ENCODE measurements at regions not wholly inside any gene's neighbourhood (a gene's known extent, or its start where the extent isn't known, plus 50 kb on each side); places are given as distances from the start of the nearest gene placed in this dataset.

DNA sequence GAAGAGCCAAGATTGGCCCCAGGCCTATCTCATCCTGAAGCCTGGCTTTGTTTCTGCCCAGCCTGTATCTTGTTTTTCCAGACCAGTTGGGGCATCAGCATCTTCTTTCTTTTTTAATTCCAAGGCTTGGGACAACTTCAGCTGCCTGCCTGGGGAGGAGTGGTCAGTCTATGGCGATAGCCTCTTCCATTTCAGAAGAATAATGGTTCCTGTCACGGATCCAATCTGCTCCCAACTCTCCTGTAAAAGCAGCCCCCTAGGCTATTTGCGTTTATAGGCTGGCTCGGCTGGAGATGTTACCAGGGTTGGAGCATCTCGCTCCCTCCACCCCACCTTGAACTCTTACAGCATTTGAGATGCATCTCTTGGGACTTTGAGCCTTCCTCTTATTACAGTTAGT is 145.2 kb upstream of the CADM1 start:
- no peaks in the 10 kb centered on the region for H3K36me3 Mint-ChIP-seq (ENCODE audit: low read depth)
- H3K27me3 Mint-ChIP-seq (ENCODE audit: low read depth): peaks cover 51% of the 10 kb centered on the region
- peaks cover 10% of the 10 kb centered on the region for H3K4me1 Mint-ChIP-seq
- H3K9me3 Mint-ChIP-seq: no peaks in the 10 kb centered on the region
- H3K27ac Mint-ChIP-seq: no peak overlapping the region
- TF ChIP-seq, protein P1, sequence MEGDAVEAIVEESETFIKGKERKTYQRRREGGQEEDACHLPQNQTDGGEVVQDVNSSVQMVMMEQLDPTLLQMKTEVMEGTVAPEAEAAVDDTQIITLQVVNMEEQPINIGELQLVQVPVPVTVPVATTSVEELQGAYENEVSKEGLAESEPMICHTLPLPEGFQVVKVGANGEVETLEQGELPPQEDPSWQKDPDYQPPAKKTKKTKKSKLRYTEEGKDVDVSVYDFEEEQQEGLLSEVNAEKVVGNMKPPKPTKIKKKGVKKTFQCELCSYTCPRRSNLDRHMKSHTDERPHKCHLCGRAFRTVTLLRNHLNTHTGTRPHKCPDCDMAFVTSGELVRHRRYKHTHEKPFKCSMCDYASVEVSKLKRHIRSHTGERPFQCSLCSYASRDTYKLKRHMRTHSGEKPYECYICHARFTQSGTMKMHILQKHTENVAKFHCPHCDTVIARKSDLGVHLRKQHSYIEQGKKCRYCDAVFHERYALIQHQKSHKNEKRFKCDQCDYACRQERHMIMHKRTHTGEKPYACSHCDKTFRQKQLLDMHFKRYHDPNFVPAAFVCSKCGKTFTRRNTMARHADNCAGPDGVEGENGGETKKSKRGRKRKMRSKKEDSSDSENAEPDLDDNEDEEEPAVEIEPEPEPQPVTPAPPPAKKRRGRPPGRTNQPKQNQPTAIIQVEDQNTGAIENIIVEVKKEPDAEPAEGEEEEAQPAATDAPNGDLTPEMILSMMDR (IDR thresholded peaks at IDR 0.05; ENCODE audit: unreplicated experiment in 3 of 3): no peak
- no peak overlapping the region for H3K4me3 Mint-ChIP-seq

DNA sequence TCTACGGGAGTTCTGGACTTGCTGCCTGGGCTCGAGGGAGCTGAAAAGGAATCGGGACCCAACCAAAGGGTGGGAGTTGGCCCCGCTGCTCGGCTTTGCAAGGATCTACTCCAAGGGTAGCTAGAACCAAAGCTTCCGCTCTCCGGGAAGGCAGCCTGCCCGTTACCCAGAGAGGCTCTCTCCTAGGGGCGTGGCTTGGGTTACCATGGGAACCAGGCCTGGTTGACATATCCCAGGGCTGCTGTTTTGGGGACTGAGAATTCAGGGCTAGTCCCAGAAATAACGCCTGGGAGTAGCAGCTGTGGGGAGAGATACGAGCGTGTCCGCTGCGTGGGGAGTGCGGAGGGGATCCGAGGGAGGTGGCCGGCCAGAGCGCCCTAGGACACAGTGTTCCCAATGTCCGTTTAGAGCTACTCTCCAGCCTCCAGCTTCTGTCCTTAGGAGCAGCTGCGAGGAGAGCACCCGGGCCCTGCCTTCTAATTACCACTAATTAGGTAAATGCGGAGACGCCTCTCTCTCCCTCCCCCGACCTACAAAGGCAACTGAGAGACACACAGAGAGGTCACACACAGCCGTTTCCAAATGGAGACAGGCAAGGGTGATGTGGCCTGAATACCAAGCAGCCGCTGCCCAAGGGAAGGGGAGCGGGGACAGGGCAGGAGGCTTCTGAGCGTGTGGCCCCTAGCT is 141.6 kb upstream of the CADM1 start:
- H3K36me3 Mint-ChIP-seq (ENCODE audit: low read depth): no peaks in the 10 kb centered on the region
- peaks cover 50% of the 10 kb centered on the region for H3K27me3 Mint-ChIP-seq (ENCODE audit: low read depth)
- TF ChIP-seq, protein P1 (IDR thresholded peaks at IDR 0.05; ENCODE audit: unreplicated experiment in 3 of 3): no peak
- no peak overlapping the region for H3K4me3 Mint-ChIP-seq
- peaks cover 16% of the 10 kb centered on the region for H3K4me1 Mint-ChIP-seq
- H3K9me3 Mint-ChIP-seq: no peaks in the 10 kb centered on the region
- no peak overlapping the region for H3K27ac Mint-ChIP-seq

DNA sequence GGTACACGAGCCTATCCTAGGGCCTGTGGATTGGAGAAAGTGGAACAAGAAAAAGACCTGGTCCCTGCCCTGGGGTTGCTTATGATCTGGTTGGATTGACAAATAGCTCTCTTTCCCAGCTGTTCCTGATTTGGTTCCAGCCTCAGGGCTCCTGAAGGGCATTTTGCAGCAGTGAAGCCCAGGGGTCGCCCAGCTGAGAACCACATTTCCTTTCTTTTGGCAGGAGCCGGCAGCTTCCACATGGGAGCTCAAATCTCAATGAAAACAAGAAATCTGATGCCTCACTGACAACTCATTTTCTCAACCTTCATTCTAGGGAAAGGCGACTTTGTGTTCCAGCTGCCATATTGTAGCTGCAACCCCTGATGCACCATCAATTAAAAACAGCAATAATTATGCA is 140.6 kb upstream of the CADM1 start:
- Mint-ChIP-seq H3K4me1 (peaks cover 16% of the 10 kb centered on the region), H3K27ac (no peak overlapping the region), H3K9me3 (no peaks in the 10 kb centered on the region), H3K27me3 (ENCODE audit: low read depth) (peaks cover 51% of the 10 kb centered on the region), H3K36me3 (ENCODE audit: low read depth) (no peaks in the 10 kb centered on the region), H3K4me3 (no peak overlapping the region)
- TF ChIP-seq, protein P1 (IDR thresholded peaks at IDR 0.05; ENCODE audit: unreplicated experiment in 3 of 3): no peak

DNA sequence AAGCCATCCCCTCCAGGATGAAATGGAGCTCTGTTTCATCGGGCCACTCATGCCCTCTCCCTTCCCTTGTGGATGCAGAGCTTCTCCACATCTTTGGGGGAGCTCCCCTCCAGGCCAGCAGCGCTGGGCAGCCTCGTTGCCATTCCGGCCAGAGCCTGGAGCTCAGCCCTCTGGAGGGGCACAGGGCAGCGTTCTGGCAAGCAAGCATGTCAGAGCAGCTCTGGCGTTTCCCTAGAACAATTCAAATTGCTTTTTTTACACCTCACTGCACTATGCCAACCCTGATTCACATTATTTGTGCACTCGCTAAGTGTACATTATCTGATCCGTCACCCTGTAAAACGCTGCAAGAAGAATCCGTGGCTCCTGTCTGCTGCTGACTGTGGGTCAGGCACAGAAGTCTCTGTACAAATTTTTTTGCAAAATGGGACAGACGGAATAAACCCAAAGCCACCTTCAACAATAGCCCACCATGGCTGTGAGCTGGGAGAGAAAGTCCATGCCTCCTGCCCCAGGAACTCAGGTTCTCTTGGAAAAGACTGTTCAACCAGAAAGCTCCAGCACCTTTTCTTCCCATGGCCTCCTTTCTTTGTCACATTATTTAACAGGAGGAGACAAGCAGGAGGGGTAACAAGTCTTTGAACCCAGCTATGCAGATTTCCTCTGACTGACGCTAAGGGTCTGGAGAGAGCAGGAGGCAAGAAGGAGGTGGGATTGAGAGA is 139.5 kb upstream of the CADM1 start:
- Mint-ChIP-seq H3K9me3 (no peaks in the 10 kb centered on the region), H3K27ac (no peak overlapping the region), H3K36me3 (ENCODE audit: low read depth) (no peaks in the 10 kb centered on the region), H3K4me3 (no peak overlapping the region), H3K27me3 (ENCODE audit: low read depth) (peaks cover 58% of the 10 kb centered on the region), H3K4me1 (peaks cover 16% of the 10 kb centered on the region)
- TF ChIP-seq, protein P1 (IDR thresholded peaks at IDR 0.05; ENCODE audit: unreplicated experiment in 3 of 3): no peak

DNA sequence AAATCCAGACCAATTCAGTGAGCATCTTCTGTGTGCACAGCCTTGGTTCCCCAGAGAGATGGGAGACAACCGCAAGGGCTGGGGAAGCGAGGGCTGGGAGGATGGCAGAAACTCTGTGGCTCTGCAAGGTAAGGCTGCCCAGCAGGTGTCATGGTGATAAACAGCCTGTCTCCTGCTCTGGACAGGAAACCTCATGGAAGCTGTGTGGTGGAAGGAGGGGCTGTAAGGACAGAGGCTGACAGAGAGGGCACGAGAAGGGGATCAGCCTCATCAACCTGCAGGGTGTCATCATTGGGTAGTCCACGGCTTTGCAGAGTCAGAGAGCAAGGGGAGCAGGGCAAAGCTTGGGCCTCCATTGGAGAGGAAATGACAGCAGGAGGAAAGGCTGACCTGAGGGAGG is 138.4 kb upstream of the CADM1 start:
- Mint-ChIP-seq H3K4me1 (peaks cover 16% of the 10 kb centered on the region), H3K27me3 (ENCODE audit: low read depth) (peaks cover 68% of the 10 kb centered on the region), H3K36me3 (ENCODE audit: low read depth) (no peaks in the 10 kb centered on the region), H3K9me3 (no peaks in the 10 kb centered on the region), H3K27ac (no peak overlapping the region), H3K4me3 (no peak overlapping the region)
- TF ChIP-seq, protein P1 (IDR thresholded peaks at IDR 0.05; ENCODE audit: unreplicated experiment in 3 of 3): no peak
